GM21576 (cell line): ENCODE measurements at regions not wholly inside any gene's neighbourhood (a gene's known extent, or its start where the extent isn't known, plus 50 kb on each side); places are given as distances from the start of the nearest gene placed in this dataset.

Experiments
- ATAC-seq: cut with Tn5 transposase; IDR thresholded peaks from one replicate; pipeline ENCODE4 v1.9.1; 2021; ENCODE audit warnings: mild to moderate bottlenecking, moderate library complexity; ENCODE audit not compliant: unreplicated experiment

- ATAC-seq: no peak
Observed at GRCh38 chr2:146301287-146301686, 1543.5 kb upstream of the ACVR2A start.

- no peak for ATAC-seq
Observed at GRCh38 chr2:146295080-146295670, 1549.7 kb upstream of the ACVR2A start.

- no peak for ATAC-seq
Observed at GRCh38 chr2:146287281-146287680, 1557.5 kb upstream of the ACVR2A start.

- ATAC-seq: no peak
Observed at GRCh38 chr2:146278881-146279280, 1565.9 kb upstream of the ACVR2A start.

GRCh38 chr2:146271131-146271831 lies 1573.5 kb upstream of the ACVR2A start:
- no peak for ATAC-seq

DNA sequence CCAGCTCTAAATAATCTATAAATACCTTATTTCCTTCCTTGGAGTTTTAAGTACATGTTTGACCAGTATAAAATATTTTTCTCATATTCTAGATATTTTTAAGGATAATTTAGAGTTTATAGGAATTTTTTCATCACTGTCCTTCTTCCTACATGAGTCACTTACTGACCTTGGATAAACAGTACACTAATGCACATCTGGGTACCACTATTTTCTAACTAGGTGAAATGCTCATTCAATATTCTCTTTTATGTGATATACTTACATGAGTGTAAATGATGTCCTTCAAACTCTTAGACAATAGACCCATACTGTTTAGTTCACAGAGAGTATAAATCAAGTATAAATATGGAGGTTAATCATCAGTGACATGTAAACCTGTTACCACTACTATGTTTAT lies 1574.2 kb upstream of the ACVR2A start:
- ATAC-seq: no peak

DNA sequence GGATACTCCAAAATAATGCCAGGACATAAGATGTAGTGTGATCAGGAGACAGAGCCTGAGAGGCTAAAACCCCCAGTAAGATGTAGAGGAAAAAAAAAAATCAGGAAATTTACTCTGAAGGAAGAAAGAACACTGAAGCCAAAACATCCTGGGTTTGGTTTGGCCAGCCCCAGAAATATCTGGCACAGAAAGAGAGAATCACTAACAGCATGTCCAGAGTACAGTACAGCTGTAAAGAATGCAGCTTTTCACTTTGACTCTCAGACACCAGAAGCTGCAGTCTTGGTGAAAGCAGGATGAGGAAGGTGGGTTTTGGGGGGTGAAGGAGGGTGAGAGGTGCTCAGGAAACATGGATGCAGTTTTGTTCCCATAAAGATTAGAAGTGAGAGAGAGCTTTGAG lies 1577.7 kb upstream of the ACVR2A start:
- ATAC-seq: no peak

- no peak for ATAC-seq
Observed at GRCh38 chr2:146265656-146266055, 1579.2 kb upstream of the ACVR2A start.

GRCh38 chr2:146262606-146263005 lies 1582.2 kb upstream of the ACVR2A start:
- ATAC-seq: no peak

GRCh38 chr2:146260551-146260950 lies 1584.3 kb upstream of the ACVR2A start:
- ATAC-seq: no peak

DNA sequence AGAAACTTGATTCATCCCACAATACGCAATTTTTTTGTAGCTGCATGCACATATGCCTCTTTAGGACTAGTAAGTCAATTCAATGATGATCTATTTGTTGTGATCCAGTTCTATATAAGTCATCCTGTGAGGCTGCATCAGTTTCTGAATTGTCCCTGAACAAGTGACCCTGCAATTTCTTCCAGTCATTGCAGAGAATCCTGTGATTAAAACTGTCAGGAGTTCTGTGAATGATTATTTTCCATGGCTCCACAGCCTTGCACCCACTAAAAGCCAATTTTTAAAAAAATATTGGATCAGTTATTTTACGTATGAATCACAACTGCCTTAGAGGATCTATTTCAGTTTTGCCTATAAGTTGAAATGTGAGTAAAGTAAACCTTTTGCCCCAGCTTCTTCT lies 1585.0 kb upstream of the ACVR2A start:
- ATAC-seq: no peak

DNA sequence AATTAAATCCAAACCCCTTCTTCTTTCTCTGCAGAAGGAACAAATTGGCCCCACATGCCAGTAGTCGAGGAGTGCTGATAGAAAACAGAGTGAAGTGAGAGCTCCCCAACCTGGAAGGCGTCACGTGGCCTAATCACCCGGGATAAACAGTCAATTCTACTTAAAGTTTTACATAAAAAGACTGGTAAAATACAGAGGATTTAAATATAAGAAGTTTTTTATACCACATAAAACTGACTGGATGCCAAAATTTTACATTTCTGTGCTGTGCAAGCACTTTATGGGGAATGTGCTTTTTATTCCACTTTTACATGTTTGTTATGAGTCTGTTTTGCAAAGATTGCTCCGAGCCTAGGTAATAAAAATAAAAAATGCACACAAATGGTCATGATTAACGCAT lies 1586.8 kb upstream of the ACVR2A start:
- ATAC-seq: no peak

DNA sequence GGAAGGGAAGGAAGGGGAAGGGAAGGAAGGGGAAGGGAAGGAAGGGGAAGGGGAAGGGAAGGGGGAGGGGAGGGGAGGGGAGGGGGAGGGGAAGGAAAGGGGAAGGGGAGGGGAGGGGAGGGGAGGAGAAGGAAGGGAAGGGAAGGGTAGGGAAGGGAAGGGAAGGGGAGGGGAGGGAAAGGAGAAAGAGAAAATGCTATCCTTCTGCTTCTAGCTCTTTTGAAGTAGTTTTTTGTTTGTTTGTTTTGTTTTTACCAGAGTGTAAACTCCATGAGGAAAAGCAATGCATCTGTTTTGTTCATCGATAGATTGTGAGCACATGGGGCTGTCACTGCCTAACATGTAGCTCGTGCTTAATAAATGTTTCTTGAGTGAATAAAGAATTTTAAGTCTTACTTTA lies 1592.7 kb upstream of the ACVR2A start:
- ATAC-seq: no peak

GRCh38 chr2:146251328-146251727 lies 1593.5 kb upstream of the ACVR2A start:
- no peak for ATAC-seq

- ATAC-seq: no peak
Observed at GRCh38 chr2:146246736-146247523, 1597.9 kb upstream of the ACVR2A start.

DNA sequence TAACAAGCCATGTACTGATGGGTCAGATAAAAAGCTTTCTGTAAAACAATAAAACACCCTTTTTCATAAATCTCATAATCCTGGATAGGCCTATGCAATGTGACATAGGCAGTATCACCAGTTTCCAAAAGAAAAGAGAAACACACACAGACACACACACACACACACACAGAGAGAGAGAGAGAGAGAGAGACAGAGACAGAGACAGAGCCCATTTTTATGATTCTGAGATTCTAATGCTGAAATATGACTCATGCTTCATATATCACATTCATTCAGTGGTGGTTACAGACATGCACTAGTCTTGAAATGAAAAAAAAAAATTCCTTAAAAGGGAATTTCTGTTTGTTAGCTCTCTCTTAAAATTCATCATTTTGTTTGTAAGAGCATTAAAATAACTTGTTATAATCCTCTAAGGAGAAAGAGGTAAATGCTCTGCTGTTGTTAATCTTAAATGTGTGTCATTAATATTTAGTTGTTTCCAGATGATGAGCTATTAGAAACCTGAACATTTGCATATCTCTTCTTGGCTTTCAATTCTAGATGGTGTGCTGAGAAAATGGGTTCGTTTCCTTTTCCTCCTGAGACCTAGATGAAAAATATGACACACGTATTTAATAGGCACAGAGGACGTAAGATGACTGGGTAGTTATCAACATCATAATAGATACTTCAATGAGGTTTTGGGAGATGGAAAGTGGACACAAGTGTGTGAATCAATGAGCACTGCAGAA lies 1598.7 kb upstream of the ACVR2A start:
- no peak for ATAC-seq

- no peak for ATAC-seq
Observed at GRCh38 chr2:146244830-146245229, 1600.0 kb upstream of the ACVR2A start.

GRCh38 chr2:146244131-146244530 lies 1600.7 kb upstream of the ACVR2A start:
- ATAC-seq: no peak

DNA sequence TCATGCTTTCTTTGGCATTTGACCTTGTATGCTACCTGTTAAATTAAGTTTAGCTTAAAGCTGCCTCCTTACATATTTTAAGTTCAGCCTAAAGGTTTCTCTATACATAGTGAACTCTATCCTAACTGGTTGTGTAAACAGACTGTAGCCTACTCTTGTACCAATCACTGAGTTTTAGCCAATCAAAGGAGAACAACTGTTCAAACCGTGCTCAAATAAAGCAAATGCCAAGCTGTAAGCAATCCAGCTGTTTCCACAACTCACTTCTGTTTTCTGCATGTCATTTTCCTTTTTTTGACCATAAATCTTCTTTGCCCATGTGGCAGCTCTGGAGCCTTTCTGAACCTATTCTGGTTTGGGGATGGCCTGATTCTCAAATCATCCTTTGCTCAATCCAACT lies 1603.8 kb upstream of the ACVR2A start:
- no peak for ATAC-seq

DNA sequence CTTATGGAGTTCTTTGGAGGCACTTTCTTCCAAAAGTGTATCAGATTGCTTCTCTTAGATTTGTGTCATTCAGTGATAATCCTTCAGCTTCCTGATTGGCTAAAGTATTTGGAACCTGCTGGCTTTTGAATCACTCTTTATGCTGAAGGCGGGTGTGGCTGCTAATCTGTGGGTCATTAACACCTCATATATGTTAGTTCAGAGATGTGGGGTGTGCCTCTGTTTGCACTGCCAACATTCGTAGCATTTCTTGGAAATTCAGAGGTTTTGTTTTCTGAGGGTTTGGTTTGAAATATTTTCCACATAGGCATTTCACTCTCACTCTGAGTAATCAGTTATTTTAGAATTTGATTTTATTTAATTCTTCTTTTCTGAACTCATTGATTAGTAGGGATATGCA lies 1604.4 kb upstream of the ACVR2A start:
- no peak for ATAC-seq

GRCh38 chr2:146239392-146240135 lies 1605.3 kb upstream of the ACVR2A start:
- ATAC-seq: no peak
